Transverse colon (tissue), 4 donors: ENCODE measurements at regions not wholly inside any gene's neighbourhood (a gene's known extent, or its start where the extent isn't known, plus 50 kb on each side); places are given as distances from the start of the nearest gene placed in this dataset.

Source experiments
- DNase-seq: peaks from one replicate; pipeline ENCODE4 v3.0.0-alpha.2; 2019
- H3K27ac ChIP-seq, 4 donors: fragments of 200-600 bp; sonication (generic); 2 replicates each; pipeline ENCODE4 v1.5.1; 2016 to 2018; ENCODE audit warnings: inconsistent platforms in 4 of 4
- H3K27me3 ChIP-seq: fragments of 200-600 bp; sonication (generic); 2 replicates; pipeline ENCODE4 v1.5.1; 2017; ENCODE audit warnings: inconsistent platforms
- H3K36me3 ChIP-seq, 4 donors: fragments of 200-600 bp; sonication (generic); 2 replicates each; pipeline ENCODE4 v1.5.1; 2017 to 2019; ENCODE audit warnings: inconsistent platforms in 4 of 4
- H3K4me1 ChIP-seq, 4 donors: fragments of 200-600 bp; sonication (generic); 2 replicates each; pipeline ENCODE4 v1.5.1; 2017 to 2020; ENCODE audit warnings: inconsistent platforms in 4 of 4
- H3K4me3 ChIP-seq, 4 donors: fragments of 200-600 bp; sonication (generic); 1 replicate in 1 of 4; 2 replicates in 3 of 4; pipeline versions ENCODE4 v1.5.1 to v1.6.1; 2017 to 2019; ENCODE audit warnings: inconsistent platforms in 4 of 4
- H3K9me3 ChIP-seq, 2 donors: fragments of 200-600 bp; sonication (generic); 2 replicates each; pipeline ENCODE4 v1.5.1; 2017 to 2019; ENCODE audit warnings: inconsistent platforms in 2 of 2
- EP300 ChIP-seq: sonication (generic); formaldehyde crosslinking; IDR thresholded peaks from one replicate; pipeline ENCODE4 v1.6.1; 2017; ENCODE audit warnings: antibody characterized with exemption, low read depth
- POLR2A ChIP-seq: fragments of 450-650 bp; IDR thresholded peaks from one replicate; pipeline ENCODE4 v1.6.1; 2016; ENCODE audit warnings: antibody characterized with exemption, mild to moderate bottlenecking, moderate library complexity
- POLR2AphosphoS5 ChIP-seq, 3 donors: sonication (generic); formaldehyde crosslinking; IDR thresholded peaks; one replicate each; pipeline ENCODE4 v1.6.1; 2016; ENCODE audit warnings: antibody characterized with exemption in 3 of 3
- WGBS, 2 donors: methylation state at CpG; one replicate each; pipeline ENCODE4 v1.1.5; 2018; ENCODE audit warnings: low coverage in 1 of 2; 5-methylcytosine and 5-hydroxymethylcytosine counted together
- in situ Hi-C, 4 donors: fragments of 200-750 bp; cut with MboI; loops; one replicate each; pipeline versions ENCODE4 v1.15.0 to v1.15.1; 2017; ENCODE audit warnings: low sequenced_read_pairs in 3 of 4, low pct_ligation_motif_present in 1 of 4, low pct_unique_long_range_greater_than_20kb in 1 of 4
- intact Hi-C: fragments of 100-400 bp; cut with DNase I; formaldehyde crosslinking; loops from one replicate; pipeline ENCODE4 v1.15.1; 2023; ENCODE audit warnings: low total_unique reads
- TF ChIP-seq, protein P1 (sequence below), 5 experiments: fragments of 200-600 bp in 3 of 5; fragments of 450-650 bp in 2 of 5; sonication (generic) in 3 of 5; IDR thresholded peaks; 1 replicate in 2 of 5; 2 replicates in 3 of 5; pipeline ENCODE4 v1.5.1; 2016 to 2017; ENCODE audit warnings: antibody characterized with exemption in 5 of 5, inconsistent platforms in 3 of 5, mild to moderate bottlenecking in 2 of 5, moderate library complexity in 1 of 5

DNA sequence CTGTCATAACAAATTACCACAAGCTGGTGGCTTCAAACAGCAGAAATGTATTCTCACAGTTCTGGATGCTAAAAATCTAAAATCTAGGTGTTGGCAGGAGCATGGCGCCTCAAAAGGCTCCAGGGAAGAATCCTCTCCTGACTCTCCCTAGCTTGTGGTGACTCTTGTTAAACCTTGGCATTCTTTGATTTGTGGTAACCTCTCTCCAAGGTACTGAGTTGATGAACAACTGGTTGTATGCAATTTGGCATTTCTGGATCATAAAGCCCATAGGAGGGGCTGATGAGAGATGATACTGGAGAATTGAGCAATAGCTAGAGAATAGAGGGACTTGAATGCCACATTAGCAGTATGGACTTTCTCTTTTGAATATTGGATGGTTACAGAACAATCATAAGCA is 821.8 kb downstream of the TBL1XR1 start:
- intact Hi-C loops: no loop called here
- Histone ChIP-seq H3K36me3 (no peaks in the 10 kb centered on the region), H3K27me3 (no peaks in the 10 kb centered on the region), H3K4me1 (no peaks in the 10 kb centered on the region), H3K9me3 (no peaks in the 10 kb centered on the region), H3K27ac (no peak overlapping the region), H3K4me3 (no peak overlapping the region)
- WGBS, 2 donors: 90% methylated on average over 1 of the region's 1 CpG; no CpG with 5 or more reads in 1 of the 2 donors
- TF ChIP-seq EP300 (no peak), POLR2AphosphoS5 (IDR thresholded peaks at IDR 0.05) (no peak)
- in situ Hi-C loops: no loop called here
- DNase-seq: no peak

DNA sequence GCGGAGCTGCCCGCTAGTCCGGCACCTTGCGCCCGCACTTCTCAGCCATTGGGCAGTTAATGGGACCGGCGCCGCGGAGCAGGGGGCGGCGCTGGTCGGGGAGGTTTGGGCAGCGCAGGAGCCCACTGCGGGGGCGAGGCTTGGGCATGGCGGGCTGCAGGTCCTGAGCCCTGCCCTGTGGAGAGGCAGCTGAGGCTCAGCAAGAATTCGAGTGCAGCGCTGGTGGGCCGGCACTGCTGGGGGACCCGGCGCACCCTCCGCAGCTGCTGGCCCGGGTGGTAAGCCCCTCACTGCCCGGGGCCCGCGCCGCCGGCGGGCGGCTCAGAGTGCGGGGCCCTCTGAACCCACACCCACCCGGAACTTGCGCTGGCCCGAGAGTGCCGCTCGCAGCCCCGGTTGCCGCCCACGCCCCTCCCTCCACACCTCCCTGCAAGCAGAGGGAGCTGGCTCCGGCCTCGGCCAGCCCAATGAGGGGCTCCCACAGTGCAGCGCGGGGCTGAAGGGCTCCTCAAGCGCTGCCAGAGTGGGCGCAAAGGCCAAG is 835.0 kb downstream of the TBL1XR1 start:
- Histone ChIP-seq H3K4me3 (no peak overlapping the region), H3K36me3 (no peaks in the 10 kb centered on the region), H3K27me3 (no peaks in the 10 kb centered on the region), H3K4me1 (no peaks in the 10 kb centered on the region), H3K27ac (no peak overlapping the region), H3K9me3 (no peaks in the 10 kb centered on the region)
- no peak for DNase-seq
- no peak for TF ChIP-seq EP300
- TF ChIP-seq, protein P1, sequence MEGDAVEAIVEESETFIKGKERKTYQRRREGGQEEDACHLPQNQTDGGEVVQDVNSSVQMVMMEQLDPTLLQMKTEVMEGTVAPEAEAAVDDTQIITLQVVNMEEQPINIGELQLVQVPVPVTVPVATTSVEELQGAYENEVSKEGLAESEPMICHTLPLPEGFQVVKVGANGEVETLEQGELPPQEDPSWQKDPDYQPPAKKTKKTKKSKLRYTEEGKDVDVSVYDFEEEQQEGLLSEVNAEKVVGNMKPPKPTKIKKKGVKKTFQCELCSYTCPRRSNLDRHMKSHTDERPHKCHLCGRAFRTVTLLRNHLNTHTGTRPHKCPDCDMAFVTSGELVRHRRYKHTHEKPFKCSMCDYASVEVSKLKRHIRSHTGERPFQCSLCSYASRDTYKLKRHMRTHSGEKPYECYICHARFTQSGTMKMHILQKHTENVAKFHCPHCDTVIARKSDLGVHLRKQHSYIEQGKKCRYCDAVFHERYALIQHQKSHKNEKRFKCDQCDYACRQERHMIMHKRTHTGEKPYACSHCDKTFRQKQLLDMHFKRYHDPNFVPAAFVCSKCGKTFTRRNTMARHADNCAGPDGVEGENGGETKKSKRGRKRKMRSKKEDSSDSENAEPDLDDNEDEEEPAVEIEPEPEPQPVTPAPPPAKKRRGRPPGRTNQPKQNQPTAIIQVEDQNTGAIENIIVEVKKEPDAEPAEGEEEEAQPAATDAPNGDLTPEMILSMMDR (IDR thresholded peaks at IDR 0.05): no peak
- no peak for TF ChIP-seq POLR2AphosphoS5 (IDR thresholded peaks at IDR 0.05)
- no peak for TF ChIP-seq POLR2A
- intact Hi-C loops (no loop called here), in situ Hi-C loops (no loop called here)
- 93 to 100% methylated on average over 3 to 43 of the region's 45 CpGs for WGBS, 2 donors

DNA sequence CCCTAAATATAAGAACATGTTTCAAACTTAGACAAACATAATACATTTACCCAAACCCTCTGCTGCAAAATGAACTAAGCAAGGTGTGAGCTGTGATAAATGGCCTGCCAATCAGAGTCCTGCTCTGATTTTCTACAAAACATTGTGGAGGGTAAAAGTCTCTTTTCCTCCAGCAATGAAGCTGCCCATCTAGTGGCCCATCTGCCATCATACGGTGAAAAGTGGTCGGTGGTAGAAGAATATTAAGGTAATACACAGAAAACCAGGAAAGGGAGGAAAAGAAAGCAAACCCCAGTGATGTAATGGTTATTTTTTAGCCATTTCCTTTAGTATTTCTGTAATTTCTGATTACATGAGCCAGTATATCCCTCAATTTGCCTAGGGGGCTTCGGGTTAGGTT is 838.1 kb downstream of the TBL1XR1 start:
- Histone ChIP-seq H3K4me3 (no peak overlapping the region), H3K27me3 (no peaks in the 10 kb centered on the region), H3K27ac (no peak overlapping the region), H3K4me1 (no peaks in the 10 kb centered on the region), H3K36me3 (no peaks in the 10 kb centered on the region), H3K9me3 (no peaks in the 10 kb centered on the region)
- intact Hi-C loops (no loop called here), in situ Hi-C loops (no loop called here)
- 78 to 82% methylated on average over 3 of the region's 3 CpGs for WGBS, 2 donors
- TF ChIP-seq EP300 (no peak), POLR2AphosphoS5 (IDR thresholded peaks at IDR 0.05) (no peak), POLR2A (no peak)
- TF ChIP-seq, protein P1 (IDR thresholded peaks at IDR 0.05): no peak
- no peak for DNase-seq

DNA sequence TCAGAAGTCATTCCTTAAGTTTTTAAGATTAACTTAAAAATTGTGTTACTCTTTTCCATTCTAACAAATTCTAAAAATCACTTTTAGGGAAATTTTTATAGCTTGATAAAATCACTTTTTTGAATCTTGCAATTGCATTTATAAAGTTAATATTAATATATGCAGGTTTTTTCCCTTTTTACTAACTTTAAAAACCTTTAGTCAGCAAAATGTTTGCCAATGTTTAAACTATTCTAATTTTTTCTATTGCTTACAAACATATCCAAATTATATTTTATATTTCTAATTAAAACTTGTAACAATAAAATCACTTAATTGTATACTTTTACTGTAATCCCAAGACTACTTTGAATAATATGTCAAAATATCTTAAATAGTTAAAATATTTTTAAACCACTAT is 839.4 kb downstream of the TBL1XR1 start:
- no peaks in the 10 kb centered on the region for H3K36me3 ChIP-seq
- no peak overlapping the region for H3K4me3 ChIP-seq
- no peaks in the 10 kb centered on the region for H3K27me3 ChIP-seq
- H3K4me1 ChIP-seq: no peaks in the 10 kb centered on the region
- H3K9me3 ChIP-seq: no peaks in the 10 kb centered on the region
- intact Hi-C loops (no loop called here), in situ Hi-C loops (no loop called here)
- DNase-seq: no peak
- no peak overlapping the region for H3K27ac ChIP-seq
- TF ChIP-seq POLR2AphosphoS5 (IDR thresholded peaks at IDR 0.05) (no peak), EP300 (no peak), POLR2A (no peak)
- TF ChIP-seq, protein P1 (IDR thresholded peaks at IDR 0.05): no peak

DNA sequence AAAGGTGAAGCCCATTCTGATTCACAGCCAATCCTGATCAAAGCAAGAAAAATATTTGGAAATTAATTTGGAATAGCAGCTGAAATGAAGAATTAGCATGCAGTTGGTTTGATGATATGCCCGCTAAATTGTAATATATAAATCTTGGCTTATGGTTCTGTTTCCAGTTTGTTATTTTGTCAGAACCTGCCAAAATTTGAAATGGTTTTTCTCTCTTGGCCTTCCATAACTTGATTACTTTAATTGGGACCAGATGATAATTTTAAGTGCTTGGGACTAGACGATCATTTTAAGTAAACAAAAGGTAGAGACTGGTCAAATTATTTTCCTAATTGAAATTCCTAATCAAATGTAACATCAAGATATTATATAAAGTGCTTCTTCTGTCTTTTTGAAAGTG is 842.4 kb downstream of the TBL1XR1 start:
- no peaks in the 10 kb centered on the region for H3K36me3 ChIP-seq
- H3K27me3 ChIP-seq: no peaks in the 10 kb centered on the region
- no peak overlapping the region for H3K4me3 ChIP-seq
- no peak for DNase-seq
- H3K27ac ChIP-seq: no peak overlapping the region
- in situ Hi-C loops: no loop called here
- WGBS, 2 donors: 62 to 65% methylated on average over 2 of the region's 2 CpGs
- H3K9me3 ChIP-seq: no peaks in the 10 kb centered on the region
- H3K4me1 ChIP-seq: no peaks in the 10 kb centered on the region
- intact Hi-C loops: no loop called here
- TF ChIP-seq POLR2AphosphoS5 (IDR thresholded peaks at IDR 0.05) (no peak), EP300 (no peak), POLR2A (no peak)
- TF ChIP-seq, protein P1 (IDR thresholded peaks at IDR 0.05): no peak
